Epithelial cell of proximal tubule (primary cell): ENCODE measurements at regions not wholly inside any gene's neighbourhood (a gene's known extent, or its start where the extent isn't known, plus 50 kb on each side); places are given as distances from the start of the nearest gene placed in this dataset.

Source experiments
- DNase-seq: peaks from one replicate; pipeline ENCODE4 v3.0.0-alpha.2; 2011; ENCODE audit warnings: low read depth
- H3K4me3 ChIP-seq: 2 replicates; pipeline ENCODE4 v1.5.1; 2011; ENCODE audit warnings: low read depth, mild to moderate bottlenecking, low read length
- TF ChIP-seq, protein P1 (sequence below): conservative IDR thresholded peaks from 2 replicates; pipeline ENCODE4 v1.5.1; 2012; ENCODE audit warnings: low read depth, mild to moderate bottlenecking, low read length

DNA sequence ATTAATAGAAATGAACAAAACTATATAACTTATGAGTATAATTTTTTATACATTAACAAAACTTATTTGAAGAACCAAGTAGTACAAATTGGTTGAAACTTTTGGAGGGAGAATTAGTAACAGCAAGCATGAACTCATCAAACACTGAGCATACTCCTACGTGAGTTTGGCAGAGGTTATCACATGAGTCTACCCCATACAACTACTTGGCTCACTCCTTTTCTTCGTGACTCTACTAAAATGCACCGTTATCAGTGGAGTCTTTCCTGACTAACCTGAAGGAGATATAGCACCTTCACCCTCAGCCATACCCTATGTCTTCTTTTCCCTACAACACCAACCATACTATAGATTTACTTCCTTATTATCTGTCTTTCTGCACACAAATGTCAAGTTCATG lies 794.2 kb downstream of the TFAP2A start:
- DNase-seq: no peak
- no peak overlapping the region for H3K4me3 ChIP-seq
- TF ChIP-seq, protein P1, sequence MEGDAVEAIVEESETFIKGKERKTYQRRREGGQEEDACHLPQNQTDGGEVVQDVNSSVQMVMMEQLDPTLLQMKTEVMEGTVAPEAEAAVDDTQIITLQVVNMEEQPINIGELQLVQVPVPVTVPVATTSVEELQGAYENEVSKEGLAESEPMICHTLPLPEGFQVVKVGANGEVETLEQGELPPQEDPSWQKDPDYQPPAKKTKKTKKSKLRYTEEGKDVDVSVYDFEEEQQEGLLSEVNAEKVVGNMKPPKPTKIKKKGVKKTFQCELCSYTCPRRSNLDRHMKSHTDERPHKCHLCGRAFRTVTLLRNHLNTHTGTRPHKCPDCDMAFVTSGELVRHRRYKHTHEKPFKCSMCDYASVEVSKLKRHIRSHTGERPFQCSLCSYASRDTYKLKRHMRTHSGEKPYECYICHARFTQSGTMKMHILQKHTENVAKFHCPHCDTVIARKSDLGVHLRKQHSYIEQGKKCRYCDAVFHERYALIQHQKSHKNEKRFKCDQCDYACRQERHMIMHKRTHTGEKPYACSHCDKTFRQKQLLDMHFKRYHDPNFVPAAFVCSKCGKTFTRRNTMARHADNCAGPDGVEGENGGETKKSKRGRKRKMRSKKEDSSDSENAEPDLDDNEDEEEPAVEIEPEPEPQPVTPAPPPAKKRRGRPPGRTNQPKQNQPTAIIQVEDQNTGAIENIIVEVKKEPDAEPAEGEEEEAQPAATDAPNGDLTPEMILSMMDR: no peak

DNA sequence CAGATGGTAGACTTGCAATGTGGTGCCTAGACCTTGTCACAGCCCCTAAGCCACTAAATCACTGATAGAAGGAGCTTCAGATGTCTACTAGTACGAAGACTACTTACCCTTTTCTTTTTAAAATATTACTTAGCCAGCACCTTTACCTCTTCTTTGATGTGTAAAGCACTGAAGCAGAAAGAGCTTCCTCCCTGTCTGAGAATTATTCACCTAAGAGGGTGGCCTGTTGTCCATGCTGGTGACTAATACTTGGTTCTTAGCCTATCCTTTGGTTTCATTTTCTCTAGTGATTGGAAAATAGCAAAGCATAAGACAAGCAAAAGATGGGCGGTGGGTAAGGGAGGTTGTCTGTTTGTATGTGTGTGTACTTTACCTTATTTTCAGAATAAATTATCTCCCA lies 794.6 kb downstream of the TFAP2A start:
- H3K4me3 ChIP-seq: no peak overlapping the region
- TF ChIP-seq, protein P1: no peak
- peak; percentile 65 for DNase-seq

DNA sequence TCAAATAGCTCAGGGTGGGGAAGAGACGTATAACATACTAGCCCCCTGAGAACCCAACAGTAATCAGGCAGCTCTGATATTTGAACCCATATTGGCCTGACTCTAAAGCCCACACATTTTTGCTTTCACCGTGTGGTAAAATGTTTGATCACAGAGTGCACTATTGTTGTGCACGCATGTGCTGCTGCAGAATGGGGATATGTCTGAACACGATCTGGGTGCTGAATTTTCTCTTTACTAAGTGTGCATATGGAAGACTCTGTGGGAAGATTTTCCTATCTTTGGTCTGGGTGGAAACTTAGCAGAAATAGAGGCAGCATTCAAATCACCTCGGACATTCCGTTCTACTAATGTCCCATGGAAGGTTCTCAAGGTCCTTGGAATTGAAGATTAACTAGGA lies 800.1 kb downstream of the TFAP2A start:
- H3K4me3 ChIP-seq: no peak overlapping the region
- TF ChIP-seq, protein P1: no peak
- DNase-seq: no peak

DNA sequence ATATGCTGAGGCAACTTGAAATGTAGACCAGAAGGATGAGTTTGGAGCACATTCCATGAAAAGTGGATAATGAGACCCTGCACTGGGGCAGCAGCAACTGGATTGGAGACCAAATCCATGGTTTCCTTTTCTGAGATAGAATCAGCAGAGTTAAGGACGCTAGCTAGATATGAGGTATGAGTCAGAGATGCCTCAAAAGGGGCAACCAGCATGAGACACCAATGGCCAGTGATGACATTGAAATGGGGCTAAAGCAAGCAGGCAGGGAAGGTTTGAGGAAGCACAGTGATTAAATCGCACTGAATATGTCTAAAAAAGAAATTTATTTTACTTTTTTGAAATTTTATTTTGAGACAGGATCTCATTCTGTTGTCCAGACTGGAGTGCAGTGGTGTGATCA lies 802.4 kb downstream of the TFAP2A start:
- no peak for DNase-seq
- no peak overlapping the region for H3K4me3 ChIP-seq
- TF ChIP-seq, protein P1: no peak

DNA sequence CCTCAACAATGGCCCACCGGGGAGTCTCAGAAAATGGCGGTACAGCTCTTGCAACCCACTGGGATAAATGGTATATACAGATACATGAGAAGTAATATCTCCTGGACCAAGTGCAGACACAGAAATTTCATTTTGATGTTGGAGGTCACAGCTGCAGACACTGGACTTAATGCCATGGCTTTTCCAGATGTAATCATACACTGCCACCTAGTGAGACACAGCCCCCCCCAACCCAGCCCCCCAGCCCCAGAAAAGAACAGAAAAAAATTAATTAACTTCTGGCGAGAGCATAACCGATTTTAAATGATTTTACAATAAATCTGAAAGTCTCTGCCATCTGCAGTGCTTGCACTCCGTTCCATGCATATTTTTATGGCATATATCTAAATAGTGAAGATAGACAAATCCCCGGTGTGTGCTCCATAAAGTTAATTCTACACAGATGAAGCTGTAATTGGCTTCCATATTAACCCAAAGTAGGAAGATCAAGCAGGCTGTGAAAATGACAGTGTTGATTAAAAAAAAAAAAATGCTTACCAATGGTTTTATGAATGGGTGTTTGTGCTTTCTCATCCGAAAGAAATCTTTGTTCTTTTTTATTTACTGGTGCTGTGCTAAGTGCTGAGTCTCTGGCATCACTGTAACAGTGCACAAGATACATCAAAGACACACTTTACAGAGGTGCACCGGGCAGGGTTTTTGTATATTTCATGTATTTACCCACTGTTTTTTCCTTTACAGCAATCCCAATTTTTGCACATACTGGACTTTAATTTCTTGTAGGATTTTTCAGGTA lies 804.1 kb downstream of the TFAP2A start:
- TF ChIP-seq, protein P1: peak; percentile 31
- no peak overlapping the region for H3K4me3 ChIP-seq

DNA sequence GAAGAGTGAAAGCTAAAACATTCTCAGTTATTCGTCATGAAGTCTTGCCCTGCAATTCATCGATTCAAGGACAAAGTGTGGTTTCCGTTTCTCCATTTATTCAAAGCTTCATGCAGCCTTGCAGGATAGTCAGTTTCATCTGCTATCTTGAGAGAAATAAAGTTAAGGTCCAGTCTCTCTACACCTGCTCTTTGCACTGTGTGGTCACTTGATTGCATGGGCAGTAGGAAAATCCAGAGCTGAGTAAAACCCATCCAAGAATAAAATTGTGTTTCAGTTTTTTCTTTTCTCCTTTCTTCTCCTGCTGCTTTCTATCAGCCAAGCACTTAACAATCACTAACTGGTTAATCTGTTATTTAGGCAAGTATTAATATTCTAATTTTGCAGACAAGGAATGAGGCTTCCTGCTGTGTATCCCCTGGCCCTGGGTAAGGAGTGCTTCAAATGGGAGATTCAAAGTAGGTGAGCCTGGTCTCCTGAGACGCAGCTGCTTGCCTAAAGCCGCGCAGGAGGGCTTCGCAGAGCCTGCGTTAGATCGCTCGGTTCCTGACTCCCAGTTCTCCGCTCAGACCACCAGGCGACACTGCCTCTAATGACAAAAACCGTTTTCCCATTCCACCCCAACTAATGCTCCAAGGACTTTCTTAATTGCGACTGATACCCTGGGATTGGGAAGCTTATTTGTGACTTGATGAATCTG lies 808.3 kb downstream of the TFAP2A start:
- H3K4me3 ChIP-seq: no peak overlapping the region
- DNase-seq: no peak
- TF ChIP-seq, protein P1: no peak

More for the DNA sequence above, 804.1 kb downstream of the TFAP2A start:
- no peak for DNase-seq
